ENCODE measurements at regions not wholly inside any gene's neighbourhood (a gene's known extent, or its start where the extent isn't known, plus 50 kb on each side); places are given as distances from the start of the nearest gene placed in this dataset.

DNA sequence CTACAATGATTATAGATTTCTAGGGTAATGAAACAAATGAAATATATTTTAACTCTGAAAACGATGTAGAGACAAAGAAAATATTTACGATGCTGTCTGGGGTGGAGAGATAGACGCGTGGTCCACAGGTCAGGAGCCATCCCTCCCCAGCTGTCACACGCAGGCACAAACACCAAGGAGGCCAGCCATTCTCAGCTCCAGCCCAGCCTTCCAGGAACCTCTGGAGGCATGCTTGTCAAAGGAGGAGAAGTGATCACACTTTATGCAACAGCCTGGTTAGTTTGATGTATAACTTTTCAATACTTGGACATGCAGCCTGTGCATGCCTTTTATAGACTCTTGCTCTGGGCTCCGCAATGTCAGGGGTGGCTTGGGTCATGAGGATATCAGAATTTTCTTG lies 391.5 kb upstream of the MGMT start:
- TF ChIP-seq, protein P1, sequence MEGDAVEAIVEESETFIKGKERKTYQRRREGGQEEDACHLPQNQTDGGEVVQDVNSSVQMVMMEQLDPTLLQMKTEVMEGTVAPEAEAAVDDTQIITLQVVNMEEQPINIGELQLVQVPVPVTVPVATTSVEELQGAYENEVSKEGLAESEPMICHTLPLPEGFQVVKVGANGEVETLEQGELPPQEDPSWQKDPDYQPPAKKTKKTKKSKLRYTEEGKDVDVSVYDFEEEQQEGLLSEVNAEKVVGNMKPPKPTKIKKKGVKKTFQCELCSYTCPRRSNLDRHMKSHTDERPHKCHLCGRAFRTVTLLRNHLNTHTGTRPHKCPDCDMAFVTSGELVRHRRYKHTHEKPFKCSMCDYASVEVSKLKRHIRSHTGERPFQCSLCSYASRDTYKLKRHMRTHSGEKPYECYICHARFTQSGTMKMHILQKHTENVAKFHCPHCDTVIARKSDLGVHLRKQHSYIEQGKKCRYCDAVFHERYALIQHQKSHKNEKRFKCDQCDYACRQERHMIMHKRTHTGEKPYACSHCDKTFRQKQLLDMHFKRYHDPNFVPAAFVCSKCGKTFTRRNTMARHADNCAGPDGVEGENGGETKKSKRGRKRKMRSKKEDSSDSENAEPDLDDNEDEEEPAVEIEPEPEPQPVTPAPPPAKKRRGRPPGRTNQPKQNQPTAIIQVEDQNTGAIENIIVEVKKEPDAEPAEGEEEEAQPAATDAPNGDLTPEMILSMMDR (IDR thresholded peaks at IDR 0.05; ENCODE audit: low read depth, low read length), result no peak
- TF ChIP-seq EZH2phosphoT487 (IDR thresholded peaks at IDR 0.05; ENCODE audit: low read depth), result no peak

All from OCI-LY3 (cell line).